ENCODE measurements at regions not wholly inside any gene's neighbourhood (a gene's known extent, or its start where the extent isn't known, plus 50 kb on each side); places are given as distances from the start of the nearest gene placed in this dataset.

- DNase-seq: no peak
Observed at GRCh38 chr13:73997964-73998363, 136.2 kb downstream of the KLF12 start.

- no peak for DNase-seq
Observed at GRCh38 chr13:73996569-73996968, 137.6 kb downstream of the KLF12 start.

- no peak for DNase-seq
Observed at GRCh38 chr13:73995736-73996135, 138.5 kb downstream of the KLF12 start.

GRCh38 chr13:73993661-73994060 is 140.5 kb downstream of the KLF12 start:
- no peak for DNase-seq

GRCh38 chr13:73991884-73992283 is 142.3 kb downstream of the KLF12 start:
- DNase-seq: no peak

GRCh38 chr13:73991384-73991783 is 142.8 kb downstream of the KLF12 start:
- no peak for DNase-seq

- no peak for DNase-seq
Observed at GRCh38 chr13:73989244-73989843, 144.9 kb downstream of the KLF12 start.

- no peak for DNase-seq
Observed at GRCh38 chr13:73988461-73988860, 145.7 kb downstream of the KLF12 start.

GRCh38 chr13:73987618-73988017 is 146.6 kb downstream of the KLF12 start:
- no peak for DNase-seq

GRCh38 chr13:73985783-73986182 is 148.4 kb downstream of the KLF12 start:
- no peak for DNase-seq

GRCh38 chr13:73984949-73985691 is 149.1 kb downstream of the KLF12 start:
- DNase-seq: no peak

GRCh38 chr13:73984201-73984600 is 150.0 kb downstream of the KLF12 start:
- no peak for DNase-seq

- DNase-seq: no peak
Observed at GRCh38 chr13:73983109-73983508, 151.1 kb downstream of the KLF12 start.

- no peak for DNase-seq
Observed at GRCh38 chr13:73981595-73981994, 152.6 kb downstream of the KLF12 start.

GRCh38 chr13:73975767-73976166 is 158.4 kb downstream of the KLF12 start:
- DNase-seq: no peak

GRCh38 chr13:73974051-73974450 is 160.2 kb downstream of the KLF12 start:
- DNase-seq: no peak

GRCh38 chr13:73973156-73973555 is 161.0 kb downstream of the KLF12 start:
- DNase-seq: no peak

- no peak for DNase-seq
Observed at GRCh38 chr13:73972545-73972944, 161.7 kb downstream of the KLF12 start.

- no peak for DNase-seq
Observed at GRCh38 chr13:73971481-73971880, 162.7 kb downstream of the KLF12 start.

GRCh38 chr13:73970421-73971055 is 163.7 kb downstream of the KLF12 start:
- no peak for DNase-seq

- DNase-seq: no peak
Observed at GRCh38 chr13:73967397-73968165, 166.6 kb downstream of the KLF12 start.

- DNase-seq: no peak
Observed at GRCh38 chr13:73966331-73966730, 167.9 kb downstream of the KLF12 start.

GRCh38 chr13:73962284-73962683 is 171.9 kb downstream of the KLF12 start:
- no peak for DNase-seq

- no peak for DNase-seq
Observed at GRCh38 chr13:73961181-73961580, 173.0 kb downstream of the KLF12 start.

All from SW 1271 (cell line).